WI38 (cell line): ENCODE measurements at regions not wholly inside any gene's neighbourhood (a gene's known extent, or its start where the extent isn't known, plus 50 kb on each side); places are given as distances from the start of the nearest gene placed in this dataset.

Source experiments
- H3K4me3 ChIP-seq: 2 replicates; pipeline ENCODE4 v1.5.1; 2011; ENCODE audit warnings: low read depth, mild to moderate bottlenecking, control low read depth, low read length
- TF ChIP-seq, protein P1 (sequence below): IDR thresholded peaks from 2 replicates; pipeline ENCODE4 v1.5.1; 2012; ENCODE audit warnings: low read depth, mild to moderate bottlenecking, control low read depth, low read length

DNA sequence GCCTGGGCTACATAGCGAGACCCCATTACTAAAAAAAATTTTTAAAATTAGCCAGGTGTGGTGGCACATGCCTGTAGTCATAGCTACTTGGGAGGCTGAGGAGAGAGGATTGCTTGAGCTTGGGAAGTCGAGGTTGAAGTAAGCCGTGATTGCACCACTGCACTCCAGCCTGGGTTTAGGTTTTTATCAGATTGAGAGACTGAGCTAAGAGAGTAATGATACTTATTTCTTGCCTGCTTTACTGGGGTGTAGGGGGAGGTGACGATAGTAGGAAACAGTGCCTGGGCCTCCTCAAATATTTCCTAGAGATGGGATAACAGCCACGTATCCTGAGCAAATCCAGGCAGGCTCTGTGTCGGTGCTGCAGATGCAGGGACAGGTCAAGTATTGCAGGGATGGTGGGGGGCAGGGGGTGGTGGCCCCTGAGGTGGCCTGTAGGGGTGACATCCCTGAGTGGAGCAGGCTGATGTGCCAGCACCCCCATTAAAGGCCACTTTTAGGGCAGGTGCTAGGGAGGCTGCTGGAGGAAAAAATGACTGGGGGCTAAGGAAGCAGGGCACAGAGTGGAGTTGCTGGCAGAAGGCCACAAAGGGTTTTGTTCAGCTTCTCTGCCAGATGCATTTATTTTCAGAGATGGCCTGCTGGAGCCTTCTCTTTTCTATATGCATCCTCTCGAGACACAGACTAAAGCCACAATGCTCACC, 130.5 kb downstream of the RHOU start:
- TF ChIP-seq, protein P1, sequence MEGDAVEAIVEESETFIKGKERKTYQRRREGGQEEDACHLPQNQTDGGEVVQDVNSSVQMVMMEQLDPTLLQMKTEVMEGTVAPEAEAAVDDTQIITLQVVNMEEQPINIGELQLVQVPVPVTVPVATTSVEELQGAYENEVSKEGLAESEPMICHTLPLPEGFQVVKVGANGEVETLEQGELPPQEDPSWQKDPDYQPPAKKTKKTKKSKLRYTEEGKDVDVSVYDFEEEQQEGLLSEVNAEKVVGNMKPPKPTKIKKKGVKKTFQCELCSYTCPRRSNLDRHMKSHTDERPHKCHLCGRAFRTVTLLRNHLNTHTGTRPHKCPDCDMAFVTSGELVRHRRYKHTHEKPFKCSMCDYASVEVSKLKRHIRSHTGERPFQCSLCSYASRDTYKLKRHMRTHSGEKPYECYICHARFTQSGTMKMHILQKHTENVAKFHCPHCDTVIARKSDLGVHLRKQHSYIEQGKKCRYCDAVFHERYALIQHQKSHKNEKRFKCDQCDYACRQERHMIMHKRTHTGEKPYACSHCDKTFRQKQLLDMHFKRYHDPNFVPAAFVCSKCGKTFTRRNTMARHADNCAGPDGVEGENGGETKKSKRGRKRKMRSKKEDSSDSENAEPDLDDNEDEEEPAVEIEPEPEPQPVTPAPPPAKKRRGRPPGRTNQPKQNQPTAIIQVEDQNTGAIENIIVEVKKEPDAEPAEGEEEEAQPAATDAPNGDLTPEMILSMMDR: no peak
- H3K4me3 ChIP-seq: no peak overlapping the region

DNA sequence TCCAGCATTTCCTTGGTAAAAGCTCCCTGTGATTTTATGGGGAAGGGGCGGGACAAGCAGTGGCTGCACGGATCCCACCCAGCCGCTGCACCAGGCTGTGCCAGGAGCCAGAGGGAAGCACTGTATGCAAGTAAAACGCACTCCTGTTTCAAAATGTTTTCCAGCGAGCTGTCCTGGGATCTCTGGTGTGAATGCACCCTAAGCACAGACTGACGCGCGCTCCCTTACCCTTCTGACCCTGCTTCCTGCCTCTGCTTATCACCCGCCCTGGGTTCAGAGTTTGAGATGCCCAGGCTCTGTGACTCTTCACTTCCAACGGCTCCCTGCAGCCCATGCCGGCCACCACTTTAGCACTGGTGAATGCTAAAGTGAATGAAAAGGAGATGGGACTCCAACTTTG, 131.2 kb downstream of the RHOU start:
- no peak overlapping the region for H3K4me3 ChIP-seq
- TF ChIP-seq, protein P1: no peak

DNA sequence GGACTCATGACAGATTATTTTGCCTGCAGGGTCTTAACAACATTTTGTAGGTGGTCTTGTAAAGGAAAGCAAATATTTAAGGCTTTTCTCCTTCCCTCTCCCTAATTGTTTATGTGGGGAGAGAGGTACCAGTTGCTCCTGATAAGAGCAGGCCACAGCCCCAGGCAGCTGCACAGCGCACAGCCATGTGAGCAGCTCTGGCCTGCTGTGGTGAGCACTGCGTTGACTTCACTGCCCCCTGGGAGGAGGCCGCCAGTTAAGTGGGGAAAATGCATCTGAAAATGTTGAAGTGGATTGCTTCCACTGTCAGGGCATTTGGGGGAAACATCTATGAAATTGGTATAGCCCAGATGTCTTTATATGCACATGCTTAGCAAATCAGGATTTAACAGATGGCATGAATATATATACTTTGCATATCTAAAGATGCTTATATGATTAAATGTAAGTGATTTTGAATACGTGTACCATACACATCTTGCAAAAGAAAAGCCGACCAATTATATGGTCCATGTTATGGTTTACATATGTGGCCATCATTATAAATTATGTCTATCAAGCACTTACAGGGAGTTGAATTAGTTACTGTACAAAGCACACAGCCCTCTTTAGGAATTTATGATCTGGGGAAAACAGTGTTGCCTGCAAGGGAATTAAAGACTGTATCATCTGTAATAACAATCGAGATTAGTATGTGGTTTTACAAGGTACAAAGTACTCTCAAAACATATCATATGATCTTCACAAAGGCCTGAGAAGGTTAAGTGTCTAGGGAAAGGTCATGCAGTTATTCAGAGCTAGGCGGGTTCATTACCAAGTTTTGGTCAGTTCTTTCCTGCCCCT, 132.1 kb downstream of the RHOU start:
- TF ChIP-seq, protein P1: no peak
- no peak overlapping the region for H3K4me3 ChIP-seq

DNA sequence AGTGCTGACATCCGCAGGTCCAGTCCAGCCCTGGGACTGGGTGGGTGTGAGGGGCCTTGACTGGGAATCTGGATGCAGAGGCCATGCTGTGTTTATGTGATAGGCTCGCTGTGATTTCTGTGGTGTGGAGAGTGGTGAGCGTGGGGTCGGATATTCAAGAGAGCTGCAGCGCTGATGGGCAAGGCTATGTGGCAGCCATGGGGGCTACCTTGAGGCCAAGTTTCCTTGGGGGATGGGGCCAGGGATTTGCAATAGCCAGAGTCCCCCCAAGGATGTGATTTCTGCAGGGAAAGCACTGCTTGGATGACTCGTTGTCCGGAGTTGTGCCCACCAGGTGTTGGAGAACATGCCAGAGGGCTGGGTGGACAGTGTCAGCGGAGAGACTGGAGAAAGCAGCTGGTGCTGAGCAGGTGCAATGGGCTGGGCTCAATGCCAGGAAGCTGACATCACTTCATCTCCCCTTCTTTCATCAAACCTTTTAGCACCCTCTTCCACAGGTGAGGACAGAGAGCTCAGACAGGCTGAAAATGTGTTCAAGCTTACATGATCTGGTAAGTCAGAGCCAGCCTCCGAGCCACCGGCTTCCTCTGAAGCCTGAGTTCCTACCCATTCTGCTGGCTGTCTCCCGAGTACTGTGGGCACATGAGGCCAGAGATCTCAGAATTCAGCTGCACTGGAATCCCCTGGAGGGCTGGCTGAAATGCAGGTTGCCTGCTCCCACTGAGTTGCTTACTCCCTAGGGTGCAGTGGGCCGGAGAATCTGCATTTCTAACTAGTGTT, 132.9 kb downstream of the RHOU start:
- TF ChIP-seq, protein P1: no peak

DNA sequence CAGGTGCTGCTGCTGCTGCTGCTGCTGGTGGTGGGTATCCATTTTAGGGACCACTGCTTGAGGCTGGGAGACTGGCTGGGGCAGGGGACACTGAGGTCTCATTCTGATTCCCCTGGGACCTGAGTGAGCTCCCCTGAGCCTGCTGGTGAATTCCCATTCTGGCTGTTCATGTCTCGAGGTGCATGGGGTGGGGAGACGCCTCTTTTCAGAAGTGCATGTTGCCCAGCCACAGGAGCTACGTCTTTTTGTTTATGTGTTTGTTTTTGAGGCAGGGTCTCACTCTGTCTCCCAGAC, 133.4 kb downstream of the RHOU start:
- TF ChIP-seq, protein P1: no peak
- no peak overlapping the region for H3K4me3 ChIP-seq

More for the DNA sequence above, 132.9 kb downstream of the RHOU start:
- no peak overlapping the region for H3K4me3 ChIP-seq

DNA sequence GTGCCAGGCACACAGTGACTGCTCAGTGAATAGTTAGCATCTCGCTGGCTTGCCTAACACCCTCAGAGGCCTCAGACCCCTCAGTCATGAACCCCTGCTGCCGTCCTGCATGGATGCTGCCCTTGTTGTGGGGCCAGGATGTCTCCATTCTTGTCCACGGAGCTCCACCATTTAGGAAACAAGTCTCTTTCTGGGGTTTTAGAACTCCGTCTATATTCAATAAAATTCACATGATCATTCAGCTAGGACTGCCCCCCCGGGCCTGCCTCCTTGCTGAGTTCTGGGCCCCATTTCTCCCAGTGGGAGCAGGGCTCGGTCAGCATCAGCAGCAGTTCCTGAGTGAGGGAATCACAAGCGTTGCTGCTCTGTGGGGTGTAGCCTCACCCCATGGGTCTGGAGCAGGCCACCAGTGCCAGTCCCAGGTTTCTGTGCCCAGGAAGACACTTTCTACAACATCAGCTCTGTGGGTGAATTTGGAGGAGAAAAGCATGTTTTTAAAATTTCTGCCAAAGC, 134.1 kb downstream of the RHOU start:
- no peak overlapping the region for H3K4me3 ChIP-seq
- TF ChIP-seq, protein P1: no peak
